H1 (cell line): ENCODE measurements at regions not wholly inside any gene's neighbourhood (a gene's known extent, or its start where the extent isn't known, plus 50 kb on each side); places are given as distances from the start of the nearest gene placed in this dataset.

Experiments used
- ASH2L ChIP-seq: fragments of 200-600, 300-600 bp; sonication (generic); IDR thresholded peaks from one replicate; pipeline ENCODE4 v1.7.1; 2017; ENCODE audit warnings: low read length
- BCL11A ChIP-seq, 2 experiments: IDR thresholded peaks; one replicate each; pipeline ENCODE4 v1.6.1; 2011; ENCODE audit warnings: low read depth in 2 of 2, low read length in 2 of 2, mild to moderate bottlenecking in 2 of 2
- JUND ChIP-seq: IDR thresholded peaks from 2 replicates; pipeline ENCODE4 v1.6.1; 2011; ENCODE audit warnings: mild to moderate bottlenecking, improper control_type of control experiment, low read length
- KDM4A ChIP-seq: IDR thresholded peaks from one replicate; pipeline ENCODE4 v1.7.1; 2012; ENCODE audit warnings: low read depth, mild to moderate bottlenecking, moderate library complexity, low read length, inconsistent platforms; ENCODE audit not compliant: severe bottlenecking
- POU5F1 ChIP-seq: IDR thresholded peaks from 2 replicates; pipeline ENCODE4 v1.6.1; 2011; ENCODE audit warnings: low read depth, mild to moderate bottlenecking, low read length, moderate library complexity
- RFX5 ChIP-seq: IDR thresholded peaks from 2 replicates; pipeline ENCODE4 v1.6.1; 2011; ENCODE audit warnings: low read depth, low read length, improper control_type of control experiment, borderline replicate concordance

DNA sequence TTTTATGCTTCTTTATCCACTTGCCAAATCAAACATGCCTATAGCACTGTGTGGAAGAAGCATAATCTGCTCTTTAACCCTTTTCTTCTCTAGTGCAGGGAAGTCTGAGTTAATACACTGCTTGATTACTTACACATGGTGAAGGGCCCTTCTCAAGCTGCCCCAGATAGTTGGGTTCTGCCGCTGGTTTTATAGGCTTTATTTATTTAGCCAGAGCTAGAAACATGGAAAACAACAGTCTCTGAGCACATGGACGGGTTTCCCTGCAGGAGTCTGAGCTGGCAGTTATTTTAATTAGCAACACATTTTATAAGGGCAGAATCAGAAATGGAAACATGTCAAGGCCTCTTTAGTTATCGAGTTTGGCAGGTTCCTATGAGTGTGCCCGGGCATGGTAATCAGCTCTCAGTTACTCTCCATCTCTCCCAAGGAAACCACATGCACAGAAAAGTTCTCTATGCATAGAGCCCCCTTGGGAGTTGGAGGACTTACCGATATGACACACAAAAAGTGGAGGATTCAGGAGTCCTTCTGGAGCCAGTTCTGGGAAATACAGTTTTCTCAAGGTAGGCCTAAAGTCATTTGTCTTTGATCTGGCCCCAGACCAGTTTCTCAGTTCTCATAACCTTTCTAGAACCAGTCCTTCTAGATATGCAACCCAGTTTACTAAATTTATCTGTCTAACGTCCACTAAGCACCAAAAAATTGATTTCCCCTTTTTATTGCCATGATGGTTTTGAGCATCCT, 564.8 kb downstream of the ACTL7B start (continued):
- TF ChIP-seq KDM4A (no peak), RFX5 (no peak), ASH2L (no peak), POU5F1 (no peak), BCL11A (IDR thresholded peaks at IDR 0.05; ENCODE audit: low read depth in 2 of 2, low read length in 2 of 2) (no peak), JUND (no peak)
